ENCODE measurements at regions not wholly inside any gene's neighbourhood (a gene's known extent, or its start where the extent isn't known, plus 50 kb on each side); places are given as distances from the start of the nearest gene placed in this dataset.

DNA sequence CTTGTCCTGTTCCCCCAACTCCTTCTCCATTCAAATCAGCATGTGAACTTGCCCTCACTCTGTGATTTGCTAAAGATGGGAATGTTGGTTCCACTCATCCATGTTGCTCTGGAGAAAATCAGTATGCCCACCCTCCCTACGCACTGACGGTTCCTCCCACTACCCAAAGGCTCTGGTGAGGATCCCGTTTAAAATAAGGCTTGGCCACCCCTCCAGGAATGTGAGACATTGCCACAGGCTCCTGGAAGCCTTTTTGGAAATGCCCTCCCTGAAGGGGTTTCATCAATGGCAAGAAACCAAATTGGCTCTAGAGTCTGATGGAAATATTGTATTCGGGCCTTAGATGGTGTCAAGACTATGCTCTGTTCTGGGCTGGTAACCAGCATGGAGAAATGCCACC lies 187.3 kb downstream of the USP12 start:
- Histone ChIP-seq H3K9me3 (ENCODE audit: insufficient read depth in 2 of 2, low read depth in 1 of 2, low read length in 1 of 2) (no peaks in the 10 kb centered on the region), H3K4me1 (replicated peaks in 1 of 4; ENCODE audit: control insufficient read depth in 3 of 4, insufficient read depth in 4 of 4, low read length in 3 of 4) (no peaks in the 10 kb centered on the region; a peak in 1 of 7 replicates), H4K8ac (ENCODE audit: extremely low read depth, insufficient read depth, low read length) (no peak overlapping the region), H3K4me2 (ENCODE audit: insufficient read depth in 1 of 2, low read depth in 2 of 2, low read length in 2 of 2) (no peak overlapping the region), H3K27ac (ENCODE audit: low read depth, low read length) (no peak overlapping the region), H3K23ac (ENCODE audit: insufficient read length) (no peak overlapping the region), H3K79me2 (ENCODE audit: control insufficient read depth in 1 of 2, insufficient read depth in 2 of 2, low read length in 2 of 2) (no peaks in the 10 kb centered on the region), H2BK5ac (ENCODE audit: low read depth, low read length) (no peak overlapping the region), H4K5ac (ENCODE audit: insufficient read length, low read depth, low read length) (no peak overlapping the region), H2BK120ac (replicated peaks; ENCODE audit: low read depth, low read length) (no peak overlapping the region), H3K14ac (ENCODE audit: insufficient read length) (no peak overlapping the region), H2BK15ac (ENCODE audit: low read length) (no peak overlapping the region), H3K27me3 (replicated peaks in 1 of 4; ENCODE audit: control insufficient read depth in 3 of 4, extremely low read depth in 1 of 4, insufficient read depth in 3 of 4, low read length in 3 of 4) (no peaks in the 10 kb centered on the region), H3K56ac (replicated peaks; ENCODE audit: insufficient read length, low read depth, low read length) (no peak overlapping the region), H2AK5ac (ENCODE audit: low read depth, low read length) (no peak overlapping the region), H4K20me1 (replicated peaks in 1 of 2; ENCODE audit: control insufficient read depth in 1 of 2, insufficient read depth in 2 of 2, low read length in 2 of 2) (no peaks in the 10 kb centered on the region), H2AFZ (ENCODE audit: low read length) (no peak overlapping the region), H3K9ac (replicated peaks in 1 of 4; ENCODE audit: extremely low read depth in 1 of 4, low read depth in 3 of 4, low read length in 3 of 4) (no peak overlapping the region), H3K18ac (ENCODE audit: extremely low read depth, low read length) (no peak overlapping the region), H3K36me3 (ENCODE audit: control insufficient read depth in 2 of 4, insufficient read depth in 4 of 4, low read length in 3 of 4) (no peaks in the 10 kb centered on the region), H3K23me2 (ENCODE audit: low read depth, low read length) (no peaks in the 10 kb centered on the region), H2BK12ac (ENCODE audit: low read depth, low read length) (no peak overlapping the region), H2BK20ac (ENCODE audit: low read length) (no peak overlapping the region), H3K4ac (replicated peaks; ENCODE audit: insufficient read length, low read depth, low read length) (no peak overlapping the region), H3K4me3 (ENCODE audit: extremely low read depth in 1 of 4, insufficient read depth in 2 of 4, low read depth in 3 of 4, low read length in 4 of 4) (no peak overlapping the region), H4K91ac (replicated peaks; ENCODE audit: insufficient read length, low read length) (no peak overlapping the region), H3K79me1 (ENCODE audit: low read depth, low read length) (no peaks in the 10 kb centered on the region)
- CTCF ChIA-PET (ENCODE audit: partially characterized antibody): interaction anchor here (0.8 to 8.6 kb wide), 34 partner anchors 8 to 842 kb away, joined by 3 to 164 read pairs (median 6); no protein-coding TSS in a partner anchor
- WGBS, 2 experiments (ENCODE audit: extremely low coverage in 1 of 2, insufficient coverage in 1 of 2, insufficient read length in 1 of 2, insufficient replicate concordance in 2 of 2, low coverage in 1 of 2, low lambda C conversion rate in 2 of 2, missing lambda C conversion rate in 1 of 2): 87% methylated on average over 4 of the region's 4 CpGs; no CpG with 5 or more reads in 1 of the 2 experiments
- DNase-seq (ENCODE audit: low read depth in 1 of 2, low spot score in 2 of 2): no peak
- FAIRE-seq: no peak
- TF ChIP-seq CREB1 (IDR thresholded peaks at IDR 0.05) (no peak), KDM1A (IDR thresholded peaks at IDR 0.05; ENCODE audit: borderline replicate concordance, low read length) (no peak), JUN (IDR thresholded peaks at IDR 0.05; ENCODE audit: low read depth, low read length) (no peak), KDM4A (IDR thresholded peaks at IDR 0.05; ENCODE audit: low read depth, low read length, severe bottlenecking) (no peak), TCF12 (IDR thresholded peaks at IDR 0.05; ENCODE audit: low read depth, low read length) (no peak), ASH2L (IDR thresholded peaks at IDR 0.05; ENCODE audit: low read length) (no peak), YY1 (IDR thresholded peaks at IDR 0.05; ENCODE audit: low read depth, low read length) (no peak), SAP30 (IDR thresholded peaks at IDR 0.05; ENCODE audit: insufficient read depth, insufficient replicate concordance, low read length) (no peak), GABPA (IDR thresholded peaks at IDR 0.05; ENCODE audit: borderline replicate concordance, insufficient read depth, low read length) (no peak), RXRA (IDR thresholded peaks at IDR 0.05; ENCODE audit: insufficient read depth, low read depth, low read length) (no peak), BCL11A (IDR thresholded peaks at IDR 0.05; ENCODE audit: low read depth in 2 of 2, low read length in 2 of 2) (no peak)
- TF ChIP-seq, protein P1, sequence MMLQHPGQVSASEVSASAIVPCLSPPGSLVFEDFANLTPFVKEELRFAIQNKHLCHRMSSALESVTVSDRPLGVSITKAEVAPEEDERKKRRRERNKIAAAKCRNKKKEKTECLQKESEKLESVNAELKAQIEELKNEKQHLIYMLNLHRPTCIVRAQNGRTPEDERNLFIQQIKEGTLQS (IDR thresholded peaks at IDR 0.05; ENCODE audit: insufficient read depth, low read depth, low read length): no peak
- POLR2A ChIA-PET (ENCODE audit: partially characterized antibody): interaction anchor here (0.7 kb wide), 1 partner anchor 51 kb away, joined by 3 read pairs; no protein-coding TSS in a partner anchor

Measured in H1 (cell line).